GM12878 (cell line): ENCODE measurements at regions not wholly inside any gene's neighbourhood (a gene's known extent, or its start where the extent isn't known, plus 50 kb on each side); places are given as distances from the start of the nearest gene placed in this dataset.

Experiments
- ATAC-seq: fragments of 200-7000 bp; cut with Tn5 transposase; 3 replicates; pipeline ENCODE4 v1.9.1; 2020; ENCODE audit warnings: mild to moderate bottlenecking, moderate library complexity
- BruUV-seq: library from RNA; stranded (reverse); fragments of 400-500 nt; replicated peaks from 2 replicates; lab custom pipeline; 2021; lab: Mats Ljungman, UMichigan
- CTCF ChIA-PET: fragments of 300-600 bp; sonication (Branson Sonifier 250); formaldehyde crosslinking; extraction: SDS; loops from one replicate; lab custom pipeline; 2021; ENCODE audit warnings: inconsistent platforms; lab: Yijun Ruan, JAX
- POLR2A ChIA-PET: fragments of 350-600 bp; formaldehyde crosslinking; extraction: SDS; loops from one replicate; lab custom pipeline; 2021; ENCODE audit warnings: inconsistent platforms; lab: Charles Lee
- RAD21 ChIA-PET: fragments of 300-600 bp; sonication (Branson Sonifier 250); formaldehyde crosslinking; loops from one replicate; lab custom pipeline; 2023; ENCODE audit warnings: antibody characterized with exemption; ENCODE audit not compliant: unreplicated experiment; lab: Charles Lee
- SMC1A ChIA-PET: fragments of 300-600 bp; sonication (Branson Sonifier 250); formaldehyde crosslinking; loops from one replicate; lab custom pipeline; 2023; ENCODE audit not compliant: unreplicated experiment, uncharacterized antibody; lab: Charles Lee
- DNase-seq: peaks from one replicate; pipeline ENCODE4 v3.0.0-alpha.2; 2011; ENCODE audit warnings: low read depth, low spot score
- FAIRE-seq: peaks from 3 replicates; lab custom pipeline; 2011; peaks lifted over from hg19 to GRCh38; lab: Jason Lieb, UNC
- H2AFZ ChIP-seq: 2 replicates; pipeline ENCODE4 v1.6.0; 2011; ENCODE audit warnings: low read depth, low read length, control low read depth; ENCODE audit not compliant: control insufficient read depth
- H3K27ac ChIP-seq: 2 replicates; pipeline ENCODE4 v1.5.1; 2011; ENCODE audit warnings: control low read depth; ENCODE audit not compliant: control insufficient read depth, insufficient read depth
- H3K27me3 ChIP-seq, 2 experiments: replicated peaks in 1 of 2; 2 replicates each; pipeline versions ENCODE4 v1.6.0 to v1.6.1; 2011; ENCODE audit warnings: low read length in 1 of 2; ENCODE audit not compliant: control insufficient read depth in 2 of 2, insufficient read depth in 2 of 2
- H3K36me3 ChIP-seq, 2 experiments: 2 replicates each; pipeline ENCODE4 v1.5.1; 2011; ENCODE audit warnings: low read length in 1 of 2; ENCODE audit not compliant: control insufficient read depth in 2 of 2, insufficient read depth in 2 of 2
- H3K4me1 ChIP-seq: 2 replicates; pipeline ENCODE4 v1.6.1; 2011; ENCODE audit warnings: mild to moderate bottlenecking, low read length, moderate library complexity, mixed read lengths; ENCODE audit not compliant: control insufficient read depth, insufficient read depth
- H3K4me2 ChIP-seq: 2 replicates; pipeline ENCODE4 v1.6.0; 2011; ENCODE audit warnings: control low read depth; ENCODE audit not compliant: control insufficient read depth, insufficient read depth
- H3K4me3 ChIP-seq: fragments of 200-600 bp; sonication (generic); 2 replicates; pipeline ENCODE4 v1.5.1; 2016
- H3K79me2 ChIP-seq: 2 replicates; pipeline ENCODE4 v1.6.0; 2011; ENCODE audit warnings: low read length; ENCODE audit not compliant: control insufficient read depth, insufficient read depth
- H3K9ac ChIP-seq: 2 replicates; pipeline ENCODE4 v1.8.0; 2011; ENCODE audit warnings: low read length, control low read depth, mixed read lengths; ENCODE audit not compliant: control insufficient read depth, insufficient read depth
- H3K9me3 ChIP-seq: replicated peaks from 3 replicates; pipeline ENCODE4 v1.5.1; 2011; ENCODE audit warnings: mild to moderate bottlenecking, low read length; ENCODE audit not compliant: control insufficient read depth, insufficient read depth
- H4K20me1 ChIP-seq: 2 replicates; pipeline ENCODE4 v1.6.0; 2011; ENCODE audit not compliant: control insufficient read depth, insufficient read depth
- CBX5 ChIP-seq: sonication (generic); IDR thresholded peaks from 2 replicates; pipeline ENCODE4 v1.6.1; 2016; ENCODE audit warnings: low read depth, moderate library complexity, mild to moderate bottlenecking, inconsistent platforms
- CEBPZ ChIP-seq: fragments of 150-350 bp; IDR thresholded peaks from 2 replicates; pipeline ENCODE4 v1.6.1; 2016; ENCODE audit warnings: low read depth, low read length
- CREB1 ChIP-seq: IDR thresholded peaks from 2 replicates; pipeline ENCODE4 v1.6.1; 2012; ENCODE audit warnings: low read depth, mild to moderate bottlenecking, inconsistent platforms
- JUNB ChIP-seq: IDR thresholded peaks from 2 replicates; pipeline ENCODE4 v1.6.1; 2016; ENCODE audit warnings: antibody characterized with exemption, mild to moderate bottlenecking
- MTA3 ChIP-seq: IDR thresholded peaks from 2 replicates; pipeline ENCODE4 v1.6.1; 2012; ENCODE audit warnings: low read length, inconsistent platforms, borderline replicate concordance
- NBN ChIP-seq: fragments of 450-650 bp; IDR thresholded peaks from 2 replicates; pipeline ENCODE4 v1.6.1; 2016
- REST ChIP-seq: IDR thresholded peaks from 2 replicates; pipeline ENCODE4 v1.6.1; 2012; ENCODE audit warnings: mild to moderate bottlenecking, low read depth, low read length
- RUNX3 ChIP-seq: IDR thresholded peaks from 2 replicates; pipeline ENCODE4 v1.6.1; 2012; ENCODE audit warnings: low read length, inconsistent platforms
- SMAD1 ChIP-seq: fragments of 450-650 bp; IDR thresholded peaks from 2 replicates; pipeline ENCODE4 v1.6.1; 2018; ENCODE audit warnings: mild to moderate bottlenecking, low read depth; ENCODE audit not compliant: partially characterized antibody
- SMARCA5 ChIP-seq: fragments of 450-650 bp; IDR thresholded peaks from 2 replicates; pipeline ENCODE4 v1.6.1; 2017; ENCODE audit warnings: mild to moderate bottlenecking
- STAT1 ChIP-seq: fragments of 450-650 bp; conservative IDR thresholded peaks from 2 replicates; pipeline ENCODE4 v1.6.1; 2014; ENCODE audit warnings: antibody characterized with exemption, mild to moderate bottlenecking
- WGBS: methylation state at CpG from one replicate; pipeline ENCODE4 v1.1.6; 2016; ENCODE audit warnings: low lambda C conversion rate; ENCODE audit not compliant: insufficient replicate concordance, insufficient coverage; ENCODE audit errors: missing lambda C conversion rate; 5-methylcytosine and 5-hydroxymethylcytosine counted together
- in situ Hi-C: fragments of 300-500 bp; cut with MboI; formaldehyde crosslinking; loops from 9 replicates; pipeline ENCODE4 v1.14.3; 2018; ENCODE audit warnings: mixed read lengths
- intact Hi-C: fragments of 100-400 bp; cut with micrococcal nuclease; formaldehyde crosslinking; loops from one replicate; pipeline ENCODE4 v1.14.2; 2022; ENCODE audit not compliant: unreplicated experiment
- TF ChIP-seq, protein P1 (sequence below): fragments of 450-650 bp; IDR thresholded peaks from 2 replicates; pipeline ENCODE4 v1.6.1; 2017; ENCODE audit warnings: antibody characterized with exemption, mild to moderate bottlenecking, moderate library complexity
- TF ChIP-seq, protein P2 (sequence below): fragments of 450-650 bp; IDR thresholded peaks from 2 replicates; pipeline ENCODE4 v1.6.1; 2017; ENCODE audit warnings: mild to moderate bottlenecking

DNA sequence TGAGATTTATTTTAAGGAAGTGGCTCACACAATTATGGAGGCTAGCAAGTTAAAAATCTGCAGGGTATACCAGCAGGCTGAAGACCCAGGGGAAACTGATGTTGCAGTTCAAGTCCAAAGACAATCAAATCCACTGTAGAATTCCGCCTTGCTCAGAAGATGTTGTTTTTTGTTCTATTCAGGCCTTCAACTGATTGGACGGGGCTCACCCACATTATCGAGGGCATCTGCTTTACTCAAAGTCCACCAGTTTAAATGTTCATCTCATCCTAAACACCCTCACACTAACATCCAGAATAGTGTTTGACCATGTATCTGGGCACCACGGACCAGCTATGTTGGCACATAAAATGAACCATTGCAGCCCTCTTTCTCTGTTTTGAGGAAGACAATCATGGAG is 211.2 kb upstream of the GPR26 start:
- CTCF ChIA-PET: interaction anchor here (0.7 kb wide), 2 partner anchors 51 to 89 kb away, joined by 3 read pairs; no protein-coding TSS in a partner anchor
- Histone ChIP-seq H4K20me1 (no peaks in the 10 kb centered on the region), H3K27ac (no peak overlapping the region), H3K4me1 (peaks cover 8% of the 10 kb centered on the region), H3K9ac (no peak overlapping the region), H3K27me3 (no peaks in the 10 kb centered on the region), H2AFZ (no peak overlapping the region), H3K9me3 (peaks cover 4% of the 10 kb centered on the region; the same call in 2 of the 3 replicates), H3K4me3 (no peak overlapping the region), H3K36me3 (no peaks in the 10 kb centered on the region), H3K4me2 (no peak overlapping the region), H3K79me2 (no peaks in the 10 kb centered on the region)
- POLR2A ChIA-PET: no interaction called here
- FAIRE-seq (no peak), DNase-seq (no peak), ATAC-seq (no peak)
- in situ Hi-C loops (no loop called here), intact Hi-C loops (no loop called here)
- no TSS peak for BruUV-seq
- RAD21 ChIA-PET: no interaction called here
- SMC1A ChIA-PET: no interaction called here
- WGBS: 66% methylated on average over 4 of the region's 4 CpGs
- TF ChIP-seq MTA3 (no peak), CBX5 (no peak), REST (no peak), RUNX3 (no peak), NBN (no peak), CREB1 (no peak), SMAD1 (no peak), SMARCA5 (no peak), CEBPZ (no peak), STAT1 (no peak), JUNB (no peak)
- TF ChIP-seq, protein P1, sequence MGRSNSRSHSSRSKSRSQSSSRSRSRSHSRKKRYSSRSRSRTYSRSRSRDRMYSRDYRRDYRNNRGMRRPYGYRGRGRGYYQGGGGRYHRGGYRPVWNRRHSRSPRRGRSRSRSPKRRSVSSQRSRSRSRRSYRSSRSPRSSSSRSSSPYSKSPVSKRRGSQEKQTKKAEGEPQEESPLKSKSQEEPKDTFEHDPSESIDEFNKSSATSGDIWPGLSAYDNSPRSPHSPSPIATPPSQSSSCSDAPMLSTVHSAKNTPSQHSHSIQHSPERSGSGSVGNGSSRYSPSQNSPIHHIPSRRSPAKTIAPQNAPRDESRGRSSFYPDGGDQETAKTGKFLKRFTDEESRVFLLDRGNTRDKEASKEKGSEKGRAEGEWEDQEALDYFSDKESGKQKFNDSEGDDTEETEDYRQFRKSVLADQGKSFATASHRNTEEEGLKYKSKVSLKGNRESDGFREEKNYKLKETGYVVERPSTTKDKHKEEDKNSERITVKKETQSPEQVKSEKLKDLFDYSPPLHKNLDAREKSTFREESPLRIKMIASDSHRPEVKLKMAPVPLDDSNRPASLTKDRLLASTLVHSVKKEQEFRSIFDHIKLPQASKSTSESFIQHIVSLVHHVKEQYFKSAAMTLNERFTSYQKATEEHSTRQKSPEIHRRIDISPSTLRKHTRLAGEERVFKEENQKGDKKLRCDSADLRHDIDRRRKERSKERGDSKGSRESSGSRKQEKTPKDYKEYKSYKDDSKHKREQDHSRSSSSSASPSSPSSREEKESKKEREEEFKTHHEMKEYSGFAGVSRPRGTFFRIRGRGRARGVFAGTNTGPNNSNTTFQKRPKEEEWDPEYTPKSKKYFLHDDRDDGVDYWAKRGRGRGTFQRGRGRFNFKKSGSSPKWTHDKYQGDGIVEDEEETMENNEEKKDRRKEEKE: no peak
- TF ChIP-seq, protein P2, sequence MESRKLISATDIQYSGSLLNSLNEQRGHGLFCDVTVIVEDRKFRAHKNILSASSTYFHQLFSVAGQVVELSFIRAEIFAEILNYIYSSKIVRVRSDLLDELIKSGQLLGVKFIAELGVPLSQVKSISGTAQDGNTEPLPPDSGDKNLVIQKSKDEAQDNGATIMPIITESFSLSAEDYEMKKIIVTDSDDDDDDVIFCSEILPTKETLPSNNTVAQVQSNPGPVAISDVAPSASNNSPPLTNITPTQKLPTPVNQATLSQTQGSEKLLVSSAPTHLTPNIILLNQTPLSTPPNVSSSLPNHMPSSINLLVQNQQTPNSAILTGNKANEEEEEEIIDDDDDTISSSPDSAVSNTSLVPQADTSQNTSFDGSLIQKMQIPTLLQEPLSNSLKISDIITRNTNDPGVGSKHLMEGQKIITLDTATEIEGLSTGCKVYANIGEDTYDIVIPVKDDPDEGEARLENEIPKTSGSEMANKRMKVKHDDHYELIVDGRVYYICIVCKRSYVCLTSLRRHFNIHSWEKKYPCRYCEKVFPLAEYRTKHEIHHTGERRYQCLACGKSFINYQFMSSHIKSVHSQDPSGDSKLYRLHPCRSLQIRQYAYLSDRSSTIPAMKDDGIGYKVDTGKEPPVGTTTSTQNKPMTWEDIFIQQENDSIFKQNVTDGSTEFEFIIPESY: no peak
